ENCODE measurements at regions not wholly inside any gene's neighbourhood (a gene's known extent, or its start where the extent isn't known, plus 50 kb on each side); places are given as distances from the start of the nearest gene placed in this dataset.

GRCh38 chr1:88557014-88557413 lies 127.1 kb upstream of the PKN2 start:
- no peak for TF ChIP-seq CTCF (IDR thresholded peaks at IDR 0.05; ENCODE audit: low read length)
- TF ChIP-seq EZH2 (optimal IDR thresholded peaks at IDR 0.05; ENCODE audit: low read depth, low read length) = no peak
- no peak for TF ChIP-seq EZH2phosphoT487 (IDR thresholded peaks at IDR 0.05; ENCODE audit: low read length)
